H1 (cell line): ENCODE measurements at regions not wholly inside any gene's neighbourhood (a gene's known extent, or its start where the extent isn't known, plus 50 kb on each side); places are given as distances from the start of the nearest gene placed in this dataset.

Source experiments
- CTCF ChIA-PET: fragments of 300-600 bp; sonication (Branson Sonifier 250); formaldehyde crosslinking; loops from one replicate; lab custom pipeline; 2021; ENCODE audit not compliant: partially characterized antibody; lab: Charles Lee
- POLR2A ChIA-PET: fragments of 300-600 bp; sonication (Branson Sonifier 250); formaldehyde crosslinking; loops from one replicate; lab custom pipeline; 2021; ENCODE audit warnings: inconsistent platforms; ENCODE audit not compliant: partially characterized antibody; lab: Charles Lee
- DNase-seq, 2 experiments: peaks; one replicate each; pipeline versions ENCODE4 v3.0.0 to v3.0.0-alpha.2; 2010 to 2022; ENCODE audit warnings: low spot score in 2 of 2, low read depth in 1 of 2, mixed read lengths in 1 of 2
- FAIRE-seq: peaks from 2 replicates; lab custom pipeline; 2011; peaks lifted over from hg19 to GRCh38; lab: Jason Lieb, UNC
- H2AFZ ChIP-seq: 2 replicates; pipeline ENCODE4 v1.8.1; 2012; ENCODE audit warnings: low read length, inconsistent platforms
- H2AK5ac ChIP-seq: 2 replicates; pipeline ENCODE4 v1.6.1; 2013; ENCODE audit warnings: low read depth, low read length
- H2BK120ac ChIP-seq: replicated peaks from 2 replicates; pipeline ENCODE3; 2013; ENCODE audit warnings: low read depth, low read length, inconsistent platforms
- H2BK12ac ChIP-seq: 2 replicates; pipeline ENCODE4 v1.6.1; 2013; ENCODE audit warnings: low read depth, low read length
- H2BK15ac ChIP-seq: 2 replicates; pipeline ENCODE4 v1.6.1; 2013; ENCODE audit warnings: low read length
- H2BK20ac ChIP-seq: 2 replicates; pipeline ENCODE4 v1.6.1; 2013; ENCODE audit warnings: low read length
- H2BK5ac ChIP-seq: 2 replicates; pipeline ENCODE4 v1.6.1; 2013; ENCODE audit warnings: low read depth, low read length
- H3K14ac ChIP-seq: 2 replicates; pipeline ENCODE4 v1.6.1; 2013; ENCODE audit warnings: inconsistent platforms; ENCODE audit not compliant: insufficient read length
- H3K18ac ChIP-seq: 2 replicates; pipeline ENCODE4 v1.6.1; 2013; ENCODE audit warnings: low read length; ENCODE audit errors: extremely low read depth
- H3K23ac ChIP-seq: 2 replicates; pipeline ENCODE4 v1.6.1; 2013; ENCODE audit warnings: inconsistent platforms; ENCODE audit not compliant: insufficient read length
- H3K23me2 ChIP-seq: 2 replicates; pipeline ENCODE4 v1.6.1; 2013; ENCODE audit warnings: low read depth, low read length
- H3K27ac ChIP-seq: 2 replicates; pipeline ENCODE4 v1.6.1; 2011; ENCODE audit warnings: low read depth, low read length, inconsistent platforms
- H3K27me3 ChIP-seq, 4 experiments: replicated peaks in 1 of 4; 1 replicate in 1 of 4; 2 replicates in 3 of 4; pipeline versions ENCODE4 v1.6.1 to v1.8.1; 2011 to 2013; ENCODE audit warnings: low read length in 3 of 4, mild to moderate bottlenecking in 3 of 4, inconsistent platforms in 2 of 4, mixed read lengths in 2 of 4, moderate library complexity in 1 of 4; ENCODE audit not compliant: control insufficient read depth in 3 of 4, insufficient read depth in 3 of 4; ENCODE audit errors: extremely low read depth in 1 of 4
- H3K36me3 ChIP-seq, 4 experiments: 2 replicates each; pipeline versions ENCODE4 v1.6.1 to v1.8.1; 2011 to 2013; ENCODE audit warnings: mild to moderate bottlenecking in 4 of 4, low read length in 3 of 4, moderate library complexity in 2 of 4, control low read depth in 1 of 4, inconsistent platforms in 1 of 4; ENCODE audit not compliant: insufficient read depth in 4 of 4, control insufficient read depth in 2 of 4
- H3K4ac ChIP-seq: replicated peaks from 2 replicates; pipeline ENCODE3; 2013; ENCODE audit warnings: low read length, low read depth, mixed read lengths, inconsistent platforms; ENCODE audit not compliant: insufficient read length
- H3K4me1 ChIP-seq, 4 experiments: replicated peaks in 1 of 4; 1 replicate in 1 of 4; 2 replicates in 3 of 4; pipeline versions ENCODE4 v1.6.1 to v1.8.1; 2011 to 2013; ENCODE audit warnings: low read length in 3 of 4, inconsistent platforms in 2 of 4, mixed read lengths in 1 of 4; ENCODE audit not compliant: insufficient read depth in 4 of 4, control insufficient read depth in 3 of 4
- H3K4me2 ChIP-seq, 2 experiments: 2 replicates each; pipeline versions ENCODE4 v1.6.1 to v1.8.1; 2011 to 2013; ENCODE audit warnings: low read depth in 2 of 2, low read length in 2 of 2, control low read depth in 1 of 2, inconsistent platforms in 1 of 2, mild to moderate bottlenecking in 1 of 2; ENCODE audit not compliant: insufficient read depth in 1 of 2
- H3K4me3 ChIP-seq, 4 experiments: fragments of 200-600, 300-600 bp in 1 of 4; sonication (generic), shearing (Covaris generic), sonication (Bioruptor Twin) in 1 of 4; 2 replicates each; pipeline versions ENCODE4 v1.5.1 to v1.8.1; 2011 to 2016; ENCODE audit warnings: low read length in 4 of 4, low read depth in 3 of 4, control low read depth in 2 of 4, inconsistent platforms in 2 of 4, mild to moderate bottlenecking in 2 of 4, mixed read lengths in 1 of 4, moderate library complexity in 1 of 4; ENCODE audit not compliant: insufficient read depth in 2 of 4; ENCODE audit errors: extremely low read depth in 1 of 4
- H3K56ac ChIP-seq: replicated peaks from 2 replicates; pipeline ENCODE3; 2013; ENCODE audit warnings: low read depth, mild to moderate bottlenecking, mixed read lengths, low read length, inconsistent platforms; ENCODE audit not compliant: insufficient read length
- H3K79me1 ChIP-seq: 2 replicates; pipeline ENCODE4 v1.6.1; 2013; ENCODE audit warnings: low read depth, low read length, control low read depth
- H3K79me2 ChIP-seq, 2 experiments: 2 replicates each; pipeline versions ENCODE4 v1.6.1 to v1.8.1; 2012 to 2013; ENCODE audit warnings: low read length in 2 of 2, mild to moderate bottlenecking in 2 of 2, inconsistent platforms in 1 of 2; ENCODE audit not compliant: insufficient read depth in 2 of 2, control insufficient read depth in 1 of 2
- H3K9ac ChIP-seq, 4 experiments: replicated peaks in 1 of 4; 1 replicate in 1 of 4; 2 replicates in 3 of 4; pipeline versions ENCODE4 v1.6.1 to v1.8.1; 2011 to 2013; ENCODE audit warnings: low read depth in 3 of 4, low read length in 3 of 4, control low read depth in 2 of 4, mild to moderate bottlenecking in 2 of 4, moderate library complexity in 2 of 4, inconsistent platforms in 1 of 4; ENCODE audit errors: extremely low read depth in 1 of 4
- H3K9me3 ChIP-seq, 2 experiments: 2 replicates each; pipeline versions ENCODE4 v1.6.1 to v1.8.1; 2012 to 2013; ENCODE audit warnings: mild to moderate bottlenecking in 2 of 2, moderate library complexity in 2 of 2, control low read depth in 1 of 2, inconsistent platforms in 1 of 2, low read depth in 1 of 2, low read length in 1 of 2, mixed read lengths in 1 of 2; ENCODE audit not compliant: insufficient read depth in 2 of 2
- H4K20me1 ChIP-seq, 2 experiments: replicated peaks in 1 of 2; 2 replicates each; pipeline versions ENCODE3 to v1.8.1; 2011 to 2013; ENCODE audit warnings: inconsistent platforms in 2 of 2, low read length in 2 of 2, mild to moderate bottlenecking in 1 of 2; ENCODE audit not compliant: insufficient read depth in 2 of 2, control insufficient read depth in 1 of 2
- H4K5ac ChIP-seq: 2 replicates; pipeline ENCODE4 v1.6.1; 2013; ENCODE audit warnings: low read length, low read depth, mixed read lengths, inconsistent platforms; ENCODE audit not compliant: insufficient read length
- H4K8ac ChIP-seq: 2 replicates; pipeline ENCODE4 v1.8.0; 2013; ENCODE audit warnings: mild to moderate bottlenecking, moderate library complexity, low read length, inconsistent platforms; ENCODE audit not compliant: insufficient read depth; ENCODE audit errors: extremely low read depth
- H4K91ac ChIP-seq: replicated peaks from 2 replicates; pipeline ENCODE3; 2013; ENCODE audit warnings: low read length, mixed read lengths, inconsistent platforms; ENCODE audit not compliant: insufficient read length
- EGR1 ChIP-seq: IDR thresholded peaks from 2 replicates; pipeline ENCODE4 v1.6.1; 2011; ENCODE audit warnings: low read depth, low read length, borderline replicate concordance
- GABPA ChIP-seq: IDR thresholded peaks from 2 replicates; pipeline ENCODE4 v1.6.1; 2011; ENCODE audit warnings: mild to moderate bottlenecking, low read length, moderate library complexity, borderline replicate concordance; ENCODE audit not compliant: insufficient read depth
- HDAC6 ChIP-seq: IDR thresholded peaks from one replicate; pipeline ENCODE4 v1.7.1; 2012; ENCODE audit warnings: low read depth, mild to moderate bottlenecking, inconsistent platforms, low read length, moderate library complexity
- KDM4A ChIP-seq: IDR thresholded peaks from one replicate; pipeline ENCODE4 v1.7.1; 2012; ENCODE audit warnings: low read depth, mild to moderate bottlenecking, moderate library complexity, low read length, inconsistent platforms; ENCODE audit not compliant: severe bottlenecking
- KDM5A ChIP-seq: fragments of 200-600 bp; IDR thresholded peaks from 2 replicates; pipeline ENCODE4 v1.7.1; 2012; ENCODE audit warnings: mild to moderate bottlenecking, low read length, inconsistent platforms, mixed read lengths
- NRF1 ChIP-seq: IDR thresholded peaks from 2 replicates; pipeline ENCODE4 v1.6.1; 2011; ENCODE audit warnings: mild to moderate bottlenecking, low read depth, low read length, improper control_type of control experiment
- SIRT6 ChIP-seq: IDR thresholded peaks from one replicate; pipeline ENCODE4 v1.7.1; 2012; ENCODE audit warnings: low read length, inconsistent platforms
- SP2 ChIP-seq: IDR thresholded peaks from 2 replicates; pipeline ENCODE4 v1.6.1; 2012; ENCODE audit warnings: mild to moderate bottlenecking, low read length, inconsistent platforms
- TBP ChIP-seq: IDR thresholded peaks from 2 replicates; pipeline ENCODE4 v1.6.1; 2011; ENCODE audit warnings: low read depth, low read length, improper control_type of control experiment
- WGBS, 2 experiments: shearing (Covaris generic) in 1 of 2; methylation state at CpG; one replicate each; pipeline versions ENCODE4 v1.1.6 to v1.1.7; 2013 to 2015; ENCODE audit warnings: low lambda C conversion rate in 2 of 2, mixed read lengths in 2 of 2, inconsistent platforms in 1 of 2, low coverage in 1 of 2, missing lambda C conversion rate in 1 of 2; ENCODE audit not compliant: insufficient replicate concordance in 2 of 2, insufficient coverage in 1 of 2, insufficient read length in 1 of 2; ENCODE audit errors: extremely low coverage in 1 of 2, missing lambda C conversion rate in 1 of 2; 5-methylcytosine and 5-hydroxymethylcytosine counted together
- TF ChIP-seq, protein P1 (sequence below): IDR thresholded peaks from 2 replicates; pipeline ENCODE4 v1.6.1; 2011; ENCODE audit warnings: low read length, improper control_type of control experiment
- TF ChIP-seq, protein P2 (sequence below), 3 experiments: IDR thresholded peaks; 1 replicate in 2 of 3; 2 replicates in 1 of 3; pipeline versions ENCODE4 v1.5.1 to v1.6.1; 2011; ENCODE audit warnings: low read length in 3 of 3, mild to moderate bottlenecking in 3 of 3, inconsistent platforms in 2 of 3, low read depth in 1 of 3, moderate library complexity in 1 of 3; ENCODE audit not compliant: insufficient read depth in 1 of 3; ENCODE audit errors: control extremely low read depth in 1 of 3

DNA sequence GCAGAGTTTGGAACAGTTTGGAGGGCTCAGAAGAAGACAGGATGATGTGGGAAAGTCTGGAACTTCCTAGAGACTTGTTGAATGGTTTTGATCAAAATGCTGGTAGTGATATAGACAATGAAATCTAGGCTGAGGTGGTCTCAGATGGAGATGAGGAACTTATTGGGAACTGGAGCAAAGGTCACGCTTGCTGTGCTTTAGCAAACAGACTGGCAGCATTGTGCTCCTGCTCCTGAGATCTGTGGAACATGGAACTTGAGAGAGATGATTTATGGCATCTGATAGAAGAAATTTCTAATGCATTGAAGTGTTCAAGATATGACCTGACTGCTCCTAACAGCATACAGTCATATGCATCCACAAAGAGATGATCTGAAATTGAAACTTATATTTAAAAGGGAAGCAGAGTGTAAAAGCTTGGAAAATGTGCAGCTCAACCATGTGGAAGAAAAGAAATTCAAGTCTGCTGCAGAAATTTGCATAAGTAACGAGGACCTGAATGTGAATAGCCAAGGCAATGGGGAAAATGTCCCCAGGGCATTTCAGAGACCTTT, 186.9 kb upstream of the PHYHIPL start:
- CTCF ChIA-PET = no interaction called here
- no peak overlapping the region for H3K14ac ChIP-seq
- TF ChIP-seq EGR1 (no peak), SIRT6 (no peak), KDM5A (no peak), KDM4A (no peak), GABPA (no peak), SP2 (no peak), HDAC6 (no peak), NRF1 (no peak), TBP (no peak)
- TF ChIP-seq, protein P1, sequence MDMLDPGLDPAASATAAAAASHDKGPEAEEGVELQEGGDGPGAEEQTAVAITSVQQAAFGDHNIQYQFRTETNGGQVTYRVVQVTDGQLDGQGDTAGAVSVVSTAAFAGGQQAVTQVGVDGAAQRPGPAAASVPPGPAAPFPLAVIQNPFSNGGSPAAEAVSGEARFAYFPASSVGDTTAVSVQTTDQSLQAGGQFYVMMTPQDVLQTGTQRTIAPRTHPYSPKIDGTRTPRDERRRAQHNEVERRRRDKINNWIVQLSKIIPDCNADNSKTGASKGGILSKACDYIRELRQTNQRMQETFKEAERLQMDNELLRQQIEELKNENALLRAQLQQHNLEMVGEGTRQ = no peak
- TF ChIP-seq, protein P2, sequence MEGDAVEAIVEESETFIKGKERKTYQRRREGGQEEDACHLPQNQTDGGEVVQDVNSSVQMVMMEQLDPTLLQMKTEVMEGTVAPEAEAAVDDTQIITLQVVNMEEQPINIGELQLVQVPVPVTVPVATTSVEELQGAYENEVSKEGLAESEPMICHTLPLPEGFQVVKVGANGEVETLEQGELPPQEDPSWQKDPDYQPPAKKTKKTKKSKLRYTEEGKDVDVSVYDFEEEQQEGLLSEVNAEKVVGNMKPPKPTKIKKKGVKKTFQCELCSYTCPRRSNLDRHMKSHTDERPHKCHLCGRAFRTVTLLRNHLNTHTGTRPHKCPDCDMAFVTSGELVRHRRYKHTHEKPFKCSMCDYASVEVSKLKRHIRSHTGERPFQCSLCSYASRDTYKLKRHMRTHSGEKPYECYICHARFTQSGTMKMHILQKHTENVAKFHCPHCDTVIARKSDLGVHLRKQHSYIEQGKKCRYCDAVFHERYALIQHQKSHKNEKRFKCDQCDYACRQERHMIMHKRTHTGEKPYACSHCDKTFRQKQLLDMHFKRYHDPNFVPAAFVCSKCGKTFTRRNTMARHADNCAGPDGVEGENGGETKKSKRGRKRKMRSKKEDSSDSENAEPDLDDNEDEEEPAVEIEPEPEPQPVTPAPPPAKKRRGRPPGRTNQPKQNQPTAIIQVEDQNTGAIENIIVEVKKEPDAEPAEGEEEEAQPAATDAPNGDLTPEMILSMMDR (IDR thresholded peaks at IDR 0.05; ENCODE audit: control extremely low read depth in 1 of 3, insufficient read depth in 1 of 3, low read depth in 1 of 3, low read length in 3 of 3) = no peak

More for the DNA sequence above, 186.9 kb upstream of the PHYHIPL start:
- Histone ChIP-seq H2BK15ac (no peak overlapping the region), H3K9me3 (peaks cover 4 to 6% of the 10 kb centered on the region in 2 experiments; a peak in 1 of 4 replicates), H4K5ac (no peak overlapping the region), H3K18ac (no peak overlapping the region), H3K56ac (no peak overlapping the region), H3K36me3 (no peaks in the 10 kb centered on the region), H3K4me1 (no peaks in the 10 kb centered on the region), H3K4me2 (no peak overlapping the region), H2AK5ac (no peak overlapping the region), H3K27me3 (no peaks in the 10 kb centered on the region), H3K79me2 (no peaks in the 10 kb centered on the region), H2BK20ac (no peak overlapping the region), H2AFZ (no peak overlapping the region), H3K4ac (no peak overlapping the region), H2BK5ac (no peak overlapping the region), H4K91ac (no peak overlapping the region), H4K20me1 (no peaks in the 10 kb centered on the region), H2BK12ac (no peak overlapping the region), H3K79me1 (no peaks in the 10 kb centered on the region), H4K8ac (no peak overlapping the region), H3K4me3 (no peak overlapping the region), H3K27ac (no peak overlapping the region), H3K23ac (no peak overlapping the region), H3K9ac (no peak overlapping the region), H3K23me2 (no peaks in the 10 kb centered on the region), H2BK120ac (no peak overlapping the region)
- no peak for DNase-seq
- WGBS, 2 experiments = 86% methylated on average over 2 of the region's 2 CpGs; no CpG with 5 or more reads in 1 of the 2 experiments
- FAIRE-seq = no peak
- POLR2A ChIA-PET = no interaction called here
